Heart right ventricle (tissue), 16 donors: ENCODE measurements at regions not wholly inside any gene's neighbourhood (a gene's known extent, or its start where the extent isn't known, plus 50 kb on each side); places are given as distances from the start of the nearest gene placed in this dataset.

Source experiments
- ATAC-seq, 8 donors: fragments of 200-7000 bp; cut with Tn5 transposase; one replicate each; pipeline ENCODE4 v1.9.1; 2020; ENCODE audit warnings: mild to moderate bottlenecking in 8 of 8, moderate library complexity in 8 of 8, moderate number of reproducible peaks in 1 of 8
- DNase-seq, 2 donors: peaks; one replicate each; pipeline ENCODE4 v3.0.0-alpha.2; 2020
- H3K27ac ChIP-seq, 10 donors: fragments of 200-600 bp; sonication (generic) in 2 of 10; one replicate each; pipeline versions ENCODE4 v1.5.0 to v1.8.0; 2020 to 2022; ENCODE audit warnings: mild to moderate bottlenecking in 3 of 10
- H3K27me3 ChIP-seq, 7 donors: fragments of 200-600 bp; one replicate each; pipeline ENCODE4 v1.8.0; 2021 to 2022; ENCODE audit warnings: mild to moderate bottlenecking in 2 of 7
- H3K36me3 ChIP-seq, 9 donors: fragments of 200-600 bp; sonication (generic) in 1 of 9; one replicate each; pipeline versions ENCODE4 v1.5.0 to v1.8.0; 2020 to 2022; ENCODE audit warnings: mild to moderate bottlenecking in 2 of 9
- H3K4me1 ChIP-seq, 9 donors: fragments of 200-600 bp; sonication (generic) in 1 of 9; one replicate each; pipeline versions ENCODE4 v1.5.0 to v1.8.0; 2020 to 2022; ENCODE audit warnings: mild to moderate bottlenecking in 4 of 9
- H3K4me3 ChIP-seq, 10 donors: fragments of 200-600 bp; sonication (generic) in 2 of 10; one replicate each; pipeline versions ENCODE4 v1.5.0 to v1.8.0; 2020 to 2022; ENCODE audit warnings: mild to moderate bottlenecking in 7 of 10, moderate library complexity in 2 of 10
- H3K9me3 ChIP-seq, 11 donors: fragments of 200-600 bp in 10 of 11; sonication (generic) in 2 of 11; one replicate each; pipeline versions ENCODE4 v1.5.0 to v1.8.0; 2013 to 2022; ENCODE audit warnings: mild to moderate bottlenecking in 2 of 11, control low read depth in 1 of 11, moderate library complexity in 1 of 11
- WGBS, 2 donors: extraction: QIAGEN DNeasy Blood & Tissue Kit; methylation state at CpG; one replicate each; pipeline ENCODE4 v1.1.7; 2013; ENCODE audit warnings: inconsistent platforms in 1 of 2; 5-methylcytosine and 5-hydroxymethylcytosine counted together
- intact Hi-C, 10 donors: fragments of 100-400 bp; cut with DNase I; formaldehyde crosslinking; loops; one replicate each; pipeline versions ENCODE4 v1.11.1 to v1.14.2; 2022
- TF ChIP-seq, protein P1 (sequence below), 9 donors: fragments of 200-600 bp; sonication (generic) in 2 of 9; IDR thresholded peaks; one replicate each; pipeline versions ENCODE4 v1.5.0 to v1.8.0; 2021 to 2022; ENCODE audit warnings: antibody characterized with exemption in 9 of 9, mild to moderate bottlenecking in 5 of 9, moderate library complexity in 1 of 9
- donor health status: Arrhythmogenic right ventricular cardiomyopathy.
- donor health status: ischemic (EF 13 %, LVEDD 7.1; RV severe dilation, severe dysfunction).
- donor health status: healthy with polysubstance abuse.
- donor health status: DM: no; HTN: yes; CAD: no.
- donor health status: DM: no; HTN: no; CAD: no.
- donor health status: ischemic (EF 25% LVEDD 6.9; RV normal size, moderate dysfunction).
- donor health status: ischemic (EF 25% LVEDD 5.7; RV mildly dilated, moderate dysfunction).
- donor health status: healthy.
- donor health status: DM: yes; HTN: yes; CAD: no.
- donor health status: Ischemic cardiomyopathy.
- donor health status: ischemic (EF 35%, LVEDD 5.7; RV mildly dilated, moderate dysfunction).
- donor health status: nonischemic (EF 11% LVEDD 7.7; RV severe dilation, severe dysfunction).
- donor health status: DM: yes; HTN: yes; CAD: no.
- donor health status: PGD.
- donor health status: ischemic (EF 29% LVEDD 5.4; RV normal size, mild dysfunction).
- donor health status: nonischemic (EF 23%, LVEDD 6.1; RV moderate dilation, normal function).

GRCh38 chr17:79541056-79541850, 69.6 kb downstream of the RBFOX3 start:
- no peak for DNase-seq
- TF ChIP-seq, protein P1, sequence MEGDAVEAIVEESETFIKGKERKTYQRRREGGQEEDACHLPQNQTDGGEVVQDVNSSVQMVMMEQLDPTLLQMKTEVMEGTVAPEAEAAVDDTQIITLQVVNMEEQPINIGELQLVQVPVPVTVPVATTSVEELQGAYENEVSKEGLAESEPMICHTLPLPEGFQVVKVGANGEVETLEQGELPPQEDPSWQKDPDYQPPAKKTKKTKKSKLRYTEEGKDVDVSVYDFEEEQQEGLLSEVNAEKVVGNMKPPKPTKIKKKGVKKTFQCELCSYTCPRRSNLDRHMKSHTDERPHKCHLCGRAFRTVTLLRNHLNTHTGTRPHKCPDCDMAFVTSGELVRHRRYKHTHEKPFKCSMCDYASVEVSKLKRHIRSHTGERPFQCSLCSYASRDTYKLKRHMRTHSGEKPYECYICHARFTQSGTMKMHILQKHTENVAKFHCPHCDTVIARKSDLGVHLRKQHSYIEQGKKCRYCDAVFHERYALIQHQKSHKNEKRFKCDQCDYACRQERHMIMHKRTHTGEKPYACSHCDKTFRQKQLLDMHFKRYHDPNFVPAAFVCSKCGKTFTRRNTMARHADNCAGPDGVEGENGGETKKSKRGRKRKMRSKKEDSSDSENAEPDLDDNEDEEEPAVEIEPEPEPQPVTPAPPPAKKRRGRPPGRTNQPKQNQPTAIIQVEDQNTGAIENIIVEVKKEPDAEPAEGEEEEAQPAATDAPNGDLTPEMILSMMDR (IDR thresholded peaks at IDR 0.05): no peak

DNA sequence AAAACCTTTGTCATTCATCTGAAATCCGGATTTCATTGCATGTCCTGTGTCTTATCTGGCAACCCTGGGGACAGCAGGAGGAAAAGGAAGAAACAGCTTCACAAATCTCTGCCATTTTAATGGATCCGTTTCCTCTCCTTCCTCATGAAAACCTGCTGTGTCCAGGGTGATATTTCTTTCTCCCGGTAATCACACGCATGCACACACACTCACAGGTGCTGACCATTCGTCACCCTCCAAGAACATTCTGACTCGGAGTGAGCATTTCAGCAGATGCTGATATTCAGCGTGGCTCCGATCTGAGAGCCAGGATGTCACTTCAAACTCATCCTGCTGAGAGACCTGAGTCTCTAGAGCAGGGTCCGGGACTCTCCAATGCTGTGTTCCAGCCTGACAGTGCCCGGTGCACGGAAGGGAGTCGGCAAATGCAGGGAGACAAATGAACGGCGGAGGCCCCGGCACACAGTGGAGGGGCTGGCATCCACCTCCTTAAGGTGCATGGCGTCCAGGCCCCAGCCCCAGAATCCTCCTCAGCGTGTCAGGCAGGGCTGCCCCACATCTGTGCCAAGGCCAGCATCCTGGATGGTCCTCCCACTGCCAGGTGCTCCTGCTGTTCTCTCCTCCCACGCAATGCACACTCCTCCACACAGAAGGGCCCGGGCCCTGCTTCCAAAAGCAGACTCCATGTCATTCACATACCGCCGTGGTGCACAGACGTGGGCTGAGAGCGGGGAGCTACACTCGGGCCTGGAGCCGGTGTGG, 70.7 kb downstream of the RBFOX3 start:
- 72 to 76% methylated on average over 25 of the region's 25 CpGs for WGBS, 2 donors
- intact Hi-C loops: no loop called here
- Histone ChIP-seq H3K27ac (no peak overlapping the region), H3K27me3 (peaks cover 0 to 62% (median 35%) of the 10 kb centered on the region in 7 donors), H3K4me1 (no peaks in the 10 kb centered on the region), H3K36me3 (no peaks in the 10 kb centered on the region), H3K9me3 (no peaks in the 10 kb centered on the region), H3K4me3 (no peak overlapping the region)
- DNase-seq (no peak), ATAC-seq (no peak)
- TF ChIP-seq, protein P1 (IDR thresholded peaks at IDR 0.05): no peak

More at GRCh38 chr17:79541056-79541850, 69.6 kb downstream of the RBFOX3 start:
- ATAC-seq: no peak
- Histone ChIP-seq H3K4me3 (no peak overlapping the region), H3K36me3 (no peaks in the 10 kb centered on the region), H3K9me3 (no peaks in the 10 kb centered on the region), H3K4me1 (no peaks in the 10 kb centered on the region), H3K27ac (no peak overlapping the region), H3K27me3 (peaks cover 0 to 64% (median 38%) of the 10 kb centered on the region in 7 donors)
- 83% methylated on average over 15 of the region's 15 CpGs for WGBS, 2 donors
- intact Hi-C loops: no loop called here

GRCh38 chr17:79538291-79538690, 72.6 kb downstream of the RBFOX3 start:
- intact Hi-C loops: no loop called here
- Histone ChIP-seq H3K9me3 (no peaks in the 10 kb centered on the region), H3K4me1 (no peaks in the 10 kb centered on the region), H3K27me3 (peaks cover 0 to 59% (median 27%) of the 10 kb centered on the region in 7 donors), H3K27ac (no peak overlapping the region), H3K4me3 (no peak overlapping the region), H3K36me3 (no peaks in the 10 kb centered on the region)
- DNase-seq (no peak), ATAC-seq (no peak)
- TF ChIP-seq, protein P1 (IDR thresholded peaks at IDR 0.05): no peak
- WGBS, 2 donors: 83% methylated on average over 6 of the region's 6 CpGs

GRCh38 chr17:79537686-79538085, 73.2 kb downstream of the RBFOX3 start:
- H3K36me3 ChIP-seq: no peaks in the 10 kb centered on the region
- no peak for ATAC-seq
- no peak overlapping the region for H3K4me3 ChIP-seq
- no peaks in the 10 kb centered on the region for H3K9me3 ChIP-seq
- peaks cover 0 to 59% (median 27%) of the 10 kb centered on the region in 7 donors for H3K27me3 ChIP-seq
- H3K27ac ChIP-seq: no peak overlapping the region
- no peaks in the 10 kb centered on the region for H3K4me1 ChIP-seq
- 73 to 76% methylated on average over 4 of the region's 4 CpGs for WGBS, 2 donors
- intact Hi-C loops: no loop called here
- DNase-seq: no peak
- TF ChIP-seq, protein P1 (IDR thresholded peaks at IDR 0.05): no peak
